GM21390 (cell line): ENCODE measurements at regions not wholly inside any gene's neighbourhood (a gene's known extent, or its start where the extent isn't known, plus 50 kb on each side); places are given as distances from the start of the nearest gene placed in this dataset.

Source experiments
- ATAC-seq: cut with Tn5 transposase; IDR thresholded peaks from one replicate; pipeline ENCODE4 v1.9.1; 2021; ENCODE audit not compliant: unreplicated experiment

- ATAC-seq: no peak
These were observed 291.2 kb upstream of the DMRT1 start for GRCh38 chr9:550333-550732.

GRCh38 chr9:551986-552929 lies 289.2 kb upstream of the DMRT1 start:
- ATAC-seq: no peak

DNA sequence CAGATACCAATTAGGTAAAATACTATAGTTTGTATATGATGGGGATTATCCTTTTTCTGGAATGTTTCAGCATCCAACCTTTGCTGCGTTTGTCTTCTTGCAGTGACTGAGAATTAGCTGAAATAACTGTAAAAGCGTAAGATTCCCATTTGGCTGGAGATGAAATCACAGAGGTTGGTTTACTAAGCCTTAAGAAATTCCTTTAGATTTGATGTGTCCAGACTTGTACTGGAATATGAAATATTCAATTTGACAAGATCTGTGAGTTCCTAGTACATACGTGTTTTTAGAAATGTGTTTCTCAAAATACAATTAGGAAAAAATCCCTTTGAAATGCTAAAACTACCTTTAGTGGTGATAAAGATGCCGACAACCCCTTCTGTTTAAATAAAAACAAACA lies 286.0 kb upstream of the DMRT1 start:
- ATAC-seq: no peak

DNA sequence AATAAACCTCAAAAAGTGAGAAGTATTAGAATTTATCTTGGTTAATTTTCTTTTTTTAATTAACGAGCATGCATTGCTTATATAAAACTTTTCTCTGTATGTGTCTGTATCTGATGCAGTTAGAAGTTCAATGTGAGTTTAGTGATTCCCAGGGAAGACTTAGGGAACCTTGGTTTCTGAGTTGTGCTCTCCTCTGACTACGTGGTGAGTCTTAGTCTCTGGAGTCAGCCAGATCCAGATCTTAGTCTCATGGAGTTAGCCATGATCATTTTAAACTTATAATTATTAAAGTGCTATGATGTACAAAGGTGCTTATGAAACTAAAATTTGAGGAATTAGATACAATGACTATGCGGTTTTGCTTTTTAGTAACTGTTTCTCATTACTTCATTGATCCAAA lies 285.3 kb upstream of the DMRT1 start:
- ATAC-seq: no peak

- no peak for ATAC-seq
These were observed 284.8 kb upstream of the DMRT1 start for GRCh38 chr9:556675-557074.

DNA sequence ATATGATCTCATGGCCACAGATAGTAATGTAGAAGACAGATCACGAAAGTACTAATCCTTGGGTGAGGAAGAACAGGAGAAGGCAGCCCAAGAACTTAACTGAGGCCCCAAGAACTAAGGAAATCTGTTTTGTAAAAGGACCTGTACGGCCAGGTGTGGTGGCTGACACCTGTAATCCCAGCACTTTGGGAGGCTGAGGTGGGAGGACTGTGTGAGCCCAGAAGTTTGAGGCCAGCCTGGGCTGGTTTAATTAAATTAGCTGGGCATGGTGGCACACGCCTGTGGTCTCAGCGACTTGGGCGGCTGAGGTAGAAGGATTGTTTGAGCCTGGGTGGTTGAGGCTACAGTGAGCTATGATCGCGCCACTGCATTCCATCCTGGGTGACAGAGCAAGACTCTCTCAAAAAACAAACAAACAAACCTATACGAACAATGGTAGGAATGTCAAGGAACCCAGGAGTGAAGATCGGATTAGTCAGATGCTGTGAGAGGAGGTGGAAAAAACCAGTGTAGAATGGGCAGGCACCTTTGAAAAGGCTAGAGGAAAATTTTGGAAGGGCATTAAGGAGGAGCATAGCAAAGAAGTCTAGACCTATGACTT lies 283.8 kb upstream of the DMRT1 start:
- ATAC-seq: no peak

- ATAC-seq: no peak
These were observed 280.1 kb upstream of the DMRT1 start for GRCh38 chr9:561427-561826.

DNA sequence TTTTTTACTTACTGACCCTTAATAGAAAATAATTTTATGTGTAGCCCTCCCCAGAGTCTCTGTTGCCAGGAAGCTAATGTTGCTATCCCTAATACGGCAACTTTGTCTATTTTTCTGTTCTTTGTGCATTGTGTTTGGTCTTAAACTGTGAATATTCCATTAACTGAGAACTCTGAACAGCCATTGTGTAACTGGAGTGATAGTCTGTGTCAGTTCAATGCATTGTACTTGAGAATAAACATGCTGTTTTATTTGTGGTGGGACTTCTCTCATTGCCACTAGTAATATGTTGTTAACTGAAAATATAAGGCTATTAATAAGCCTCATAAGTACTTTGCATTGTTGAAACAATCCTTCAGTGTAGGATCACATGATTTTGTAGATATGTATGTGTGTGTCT lies 278.3 kb upstream of the DMRT1 start:
- no peak for ATAC-seq

GRCh38 chr9:565528-565927 lies 276.0 kb upstream of the DMRT1 start:
- no peak for ATAC-seq

GRCh38 chr9:567128-567746 lies 274.3 kb upstream of the DMRT1 start:
- ATAC-seq: peak; percentile 97

GRCh38 chr9:567747-568305 lies 273.7 kb upstream of the DMRT1 start:
- no peak for ATAC-seq

- no peak for ATAC-seq
These were observed 272.2 kb upstream of the DMRT1 start for GRCh38 chr9:569296-569695.

GRCh38 chr9:570187-570586 lies 271.3 kb upstream of the DMRT1 start:
- no peak for ATAC-seq

GRCh38 chr9:571066-571465 lies 270.4 kb upstream of the DMRT1 start:
- ATAC-seq: no peak

GRCh38 chr9:571741-572140 lies 269.8 kb upstream of the DMRT1 start:
- no peak for ATAC-seq

DNA sequence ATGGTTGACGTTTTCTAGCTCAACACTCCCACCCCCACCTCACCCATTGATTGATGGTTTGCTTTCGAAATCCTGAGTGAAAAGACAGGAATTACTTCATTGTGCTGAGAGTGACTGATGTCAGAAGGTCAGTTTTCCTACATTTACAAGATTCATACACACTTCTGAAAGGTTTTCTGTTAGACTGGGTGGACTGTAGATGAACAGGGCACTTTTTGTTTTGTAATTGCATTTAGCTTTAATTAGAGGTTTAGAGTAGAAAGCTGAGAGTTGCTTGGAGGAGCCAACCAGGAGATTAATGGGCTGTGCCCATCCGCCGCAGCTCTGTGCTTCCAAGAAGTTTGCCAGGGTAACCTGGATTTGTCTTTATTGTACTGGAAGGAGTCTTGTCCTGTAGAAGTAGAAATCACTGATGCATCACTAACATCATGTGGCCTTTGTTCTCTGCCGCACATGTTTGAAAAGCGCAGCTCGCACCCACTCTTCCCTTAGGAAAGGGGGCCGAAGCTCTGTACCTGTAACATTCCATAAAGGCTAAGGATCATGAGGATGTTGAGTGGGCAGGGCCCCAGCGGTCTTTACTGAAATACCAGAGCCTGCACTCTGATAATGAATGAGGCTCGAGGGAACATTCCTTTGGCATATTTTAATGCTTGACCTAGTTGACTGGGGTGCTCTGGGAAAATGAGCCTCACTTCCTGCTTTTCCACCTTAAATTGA lies 267.6 kb upstream of the DMRT1 start:
- no peak for ATAC-seq

DNA sequence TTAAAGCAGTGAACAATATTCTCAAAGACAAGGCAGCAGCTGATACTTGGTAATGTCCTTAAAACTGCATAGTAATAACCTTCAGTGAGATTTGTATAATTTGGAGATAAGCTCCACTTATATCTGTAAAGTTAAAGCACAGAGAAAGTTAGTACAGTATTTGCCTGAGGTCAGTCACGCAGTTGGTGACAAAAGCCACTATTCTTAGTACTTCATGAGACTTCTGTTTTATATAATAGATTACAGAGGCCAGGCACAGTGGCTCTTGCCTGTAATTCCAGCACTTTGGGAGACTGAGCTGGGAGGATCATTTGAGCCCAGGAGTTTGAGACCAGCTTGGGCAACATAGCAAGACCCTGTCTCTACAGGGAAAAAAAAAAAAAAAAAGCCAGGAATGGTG lies 266.4 kb upstream of the DMRT1 start:
- ATAC-seq: no peak

DNA sequence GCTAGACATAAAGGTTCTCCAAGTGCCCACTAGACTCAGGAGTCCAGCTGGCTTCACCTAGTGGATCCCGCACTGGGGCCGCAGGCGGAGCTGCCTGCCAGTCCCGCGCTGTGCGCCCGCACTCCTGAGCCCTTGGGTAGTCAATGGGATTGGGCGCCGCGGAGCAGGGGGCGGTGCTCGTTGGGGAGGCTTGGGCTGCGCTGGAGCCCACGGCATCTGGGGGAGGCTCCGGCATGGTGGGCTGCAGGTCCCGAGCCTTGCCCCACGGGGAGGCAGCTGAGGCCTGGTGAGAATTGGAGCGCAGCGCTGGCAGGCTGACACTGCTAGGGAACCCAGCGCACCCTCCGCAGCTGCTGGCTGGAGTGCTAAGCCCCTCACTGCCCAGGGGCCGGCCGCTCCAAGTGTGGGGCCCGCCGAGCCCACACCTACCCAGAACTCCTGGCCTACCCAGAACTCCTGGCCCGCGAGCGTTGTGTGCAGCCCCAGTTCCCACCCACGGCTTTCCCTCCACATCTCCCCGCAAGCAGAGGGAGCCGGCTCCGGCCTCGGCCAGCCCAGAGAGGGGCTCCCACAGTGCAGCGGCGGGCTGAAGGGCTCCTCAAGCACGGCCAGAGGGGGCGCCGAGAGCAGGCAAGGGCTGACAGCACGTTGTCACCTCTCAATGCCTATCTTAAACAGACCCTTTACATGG lies 260.7 kb upstream of the DMRT1 start:
- no peak for ATAC-seq

DNA sequence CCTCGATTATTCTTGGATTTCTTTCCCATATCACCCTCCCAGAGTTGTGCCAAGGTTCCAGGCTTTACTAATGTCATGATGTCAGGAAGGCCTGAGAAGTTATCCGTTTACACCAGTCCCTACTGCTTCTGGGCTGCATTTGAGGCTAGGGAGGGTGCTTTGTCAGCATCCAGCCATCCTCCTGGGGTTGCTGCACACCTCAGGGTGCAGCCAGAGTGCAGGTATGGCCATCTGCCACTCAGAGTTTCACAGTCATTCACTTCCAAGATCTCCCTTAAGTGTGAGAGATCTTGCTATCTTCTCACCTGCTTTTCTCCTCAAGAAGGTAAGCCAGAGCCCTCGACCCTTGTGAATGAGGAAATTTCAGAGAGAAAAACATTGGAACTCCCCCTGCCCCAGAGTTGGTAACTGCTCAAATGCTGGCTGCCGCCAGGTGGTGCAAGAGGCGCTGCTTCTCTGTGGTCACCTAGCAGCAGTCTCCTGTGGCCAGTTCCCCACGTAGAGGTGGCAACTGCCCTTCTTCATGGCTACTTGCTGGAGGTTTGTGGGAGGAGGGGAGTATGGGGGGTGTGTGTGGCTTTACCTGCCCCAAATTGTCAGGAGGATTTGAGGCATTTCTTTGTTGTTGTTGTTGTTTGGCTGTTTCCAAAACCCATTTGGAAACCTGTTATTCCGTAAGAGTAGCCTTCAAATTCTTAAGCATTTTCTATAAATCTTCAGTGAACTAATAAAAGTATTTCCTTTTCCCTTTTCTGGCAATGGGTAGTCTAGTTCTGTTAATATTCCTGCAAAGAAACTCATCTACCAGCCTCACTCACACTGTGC lies 259.6 kb upstream of the DMRT1 start:
- ATAC-seq: no peak

DNA sequence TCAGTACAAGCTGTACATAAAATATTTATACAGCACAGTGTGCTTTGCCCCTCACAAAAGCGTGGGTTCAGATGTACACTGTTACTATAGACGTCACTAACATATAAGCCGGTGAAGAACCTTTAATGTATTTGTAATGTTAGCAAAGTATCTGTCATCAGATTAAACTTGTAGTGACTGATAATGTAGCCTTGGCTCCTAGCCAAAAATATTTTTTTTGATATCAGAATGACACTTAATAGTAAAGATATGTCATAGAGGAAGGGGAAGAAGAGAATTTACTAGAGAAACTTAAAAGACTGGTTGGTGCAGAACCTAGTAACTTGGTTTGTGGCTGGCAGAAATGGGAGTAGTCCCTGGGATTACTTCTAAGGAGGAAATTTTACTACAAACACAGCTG lies 258.7 kb upstream of the DMRT1 start:
- ATAC-seq: no peak
